SU-DHL-6 (cell line): ENCODE measurements at regions not wholly inside any gene's neighbourhood (a gene's known extent, or its start where the extent isn't known, plus 50 kb on each side); places are given as distances from the start of the nearest gene placed in this dataset.

ENCODE experiments used
- H2AFZ ChIP-seq: fragments of 200-600 bp; sonication (generic); 2 replicates; pipeline ENCODE4 v1.6.1; 2014; ENCODE audit warnings: low read depth, mild to moderate bottlenecking, moderate library complexity, mixed read lengths, antibody characterized with exemption, low read length; ENCODE audit not compliant: severe bottlenecking
- H3F3A ChIP-seq: fragments of 200-600 bp; shearing (Covaris generic); 2 replicates; pipeline ENCODE4 v1.6.0; 2016; ENCODE audit warnings: antibody characterized with exemption, mild to moderate bottlenecking; ENCODE audit not compliant: insufficient read depth
- H3K27ac ChIP-seq: fragments of 200-600 bp; sonication (generic); 2 replicates; pipeline ENCODE4 v1.5.1; 2016; ENCODE audit warnings: low read depth, mild to moderate bottlenecking, low read length, moderate library complexity, mixed read lengths
- H3K27me3 ChIP-seq: fragments of 200-600 bp; sonication (generic), shearing (Covaris generic); 2 replicates; pipeline ENCODE4 v1.6.0; 2014; ENCODE audit warnings: mild to moderate bottlenecking, low read length
- H3K36me3 ChIP-seq: fragments of 200-600 bp; sonication (generic); 2 replicates; pipeline ENCODE4 v1.6.1; 2014; ENCODE audit warnings: mild to moderate bottlenecking, low read length, mixed read lengths
- H3K4me2 ChIP-seq: fragments of 300-600, 200-600 bp; shearing (Covaris generic), sonication (generic); 2 replicates; pipeline ENCODE4 v1.6.0; 2014; ENCODE audit warnings: low read length, low read depth, mild to moderate bottlenecking; ENCODE audit not compliant: poor library complexity, severe bottlenecking
- H3K4me3 ChIP-seq: fragments of 200-600 bp; sonication (generic); 2 replicates; pipeline ENCODE4 v1.5.1; 2014; ENCODE audit warnings: antibody characterized with exemption, low read length, mild to moderate bottlenecking, mixed read lengths; ENCODE audit not compliant: insufficient read depth, poor library complexity, severe bottlenecking
- H3K79me2 ChIP-seq: fragments of 200-600 bp; sonication (generic); 2 replicates; pipeline ENCODE4 v1.6.1; 2014; ENCODE audit warnings: mild to moderate bottlenecking, low read length, moderate library complexity; ENCODE audit not compliant: insufficient read depth
- H3K9ac ChIP-seq: fragments of 200-600 bp; sonication (generic); 2 replicates; pipeline ENCODE4 v1.7.0; 2014; ENCODE audit warnings: mild to moderate bottlenecking, low read length
- H3K9me2 ChIP-seq: fragments of 200-600 bp; sonication (generic); replicated peaks from 2 replicates; pipeline ENCODE4 v1.6.1; 2014; ENCODE audit warnings: low read length; ENCODE audit not compliant: insufficient read depth
- H3K9me3 ChIP-seq: fragments of 200-600 bp; sonication (generic); 2 replicates; pipeline ENCODE4 v1.6.1; 2014; ENCODE audit warnings: low read length, mixed read lengths; ENCODE audit not compliant: insufficient read depth
- H4K20me1 ChIP-seq: fragments of 200-600 bp; sonication (generic); 2 replicates; pipeline ENCODE4 v1.6.1; 2014; ENCODE audit warnings: low read depth, mild to moderate bottlenecking, antibody characterized with exemption, low read length, moderate library complexity, mixed read lengths
- CTCF ChIP-seq: fragments of 200-600 bp; sonication (generic); IDR thresholded peaks from one replicate; pipeline ENCODE4 v1.5.1; 2017; ENCODE audit warnings: antibody characterized with exemption, mild to moderate bottlenecking, low read length, moderate library complexity; ENCODE audit not compliant: insufficient read depth, poor library complexity, severe bottlenecking
- EZH2phosphoT487 ChIP-seq: fragments of 200-600 bp; sonication (generic), shearing (Covaris generic); conservative IDR thresholded peaks from 2 replicates; pipeline ENCODE4 v1.6.1; 2018; ENCODE audit warnings: mild to moderate bottlenecking, antibody characterized with exemption, low read length, moderate library complexity, mixed read lengths

- no peak overlapping the region for H3K9ac ChIP-seq
- H3K4me2 ChIP-seq, result no peak overlapping the region
- H3K4me3 ChIP-seq, result no peak overlapping the region
- no peak overlapping the region for H2AFZ ChIP-seq
- H3K9me2 ChIP-seq, result no peaks in the 10 kb centered on the region
- H3K36me3 ChIP-seq, result no peaks in the 10 kb centered on the region
- no peaks in the 10 kb centered on the region for H3K27me3 ChIP-seq
- no peaks in the 10 kb centered on the region for H4K20me1 ChIP-seq
- TF ChIP-seq CTCF (no peak), EZH2phosphoT487 (no peak)
- H3F3A ChIP-seq, result no peaks in the 10 kb centered on the region
- H3K9me3 ChIP-seq, result no peaks in the 10 kb centered on the region
- no peak overlapping the region for H3K27ac ChIP-seq
- no peaks in the 10 kb centered on the region for H3K79me2 ChIP-seq
Observed at GRCh38 chr5:104431981-104432380, 869.4 kb upstream of the NUDT12 start.

- Histone ChIP-seq H3K27ac (no peak overlapping the region), H3K27me3 (no peaks in the 10 kb centered on the region), H3K4me3 (no peak overlapping the region), H3K9me2 (no peaks in the 10 kb centered on the region), H3K9ac (no peak overlapping the region), H3K9me3 (no peaks in the 10 kb centered on the region), H3K4me2 (no peak overlapping the region), H3K79me2 (no peaks in the 10 kb centered on the region), H3K36me3 (no peaks in the 10 kb centered on the region), H4K20me1 (no peaks in the 10 kb centered on the region), H2AFZ (no peak overlapping the region), H3F3A (no peaks in the 10 kb centered on the region)
- TF ChIP-seq EZH2phosphoT487, result no peak
- TF ChIP-seq CTCF, result no peak
Observed at GRCh38 chr5:104431002-104431620, 868.5 kb upstream of the NUDT12 start.

GRCh38 chr5:104429911-104430310 is 867.3 kb upstream of the NUDT12 start:
- no peaks in the 10 kb centered on the region for H3K9me2 ChIP-seq
- no peak overlapping the region for H3K4me2 ChIP-seq
- H3K4me3 ChIP-seq, result no peak overlapping the region
- TF ChIP-seq EZH2phosphoT487, result no peak
- no peak for TF ChIP-seq CTCF
- no peaks in the 10 kb centered on the region for H3K79me2 ChIP-seq
- no peaks in the 10 kb centered on the region for H3K27me3 ChIP-seq
- no peaks in the 10 kb centered on the region for H3F3A ChIP-seq
- H3K36me3 ChIP-seq, result no peaks in the 10 kb centered on the region
- H3K27ac ChIP-seq, result no peak overlapping the region
- H3K9ac ChIP-seq, result no peak overlapping the region
- no peaks in the 10 kb centered on the region for H4K20me1 ChIP-seq
- H3K9me3 ChIP-seq, result no peaks in the 10 kb centered on the region
- H2AFZ ChIP-seq, result no peak overlapping the region
